ENCODE measurements at regions not wholly inside any gene's neighbourhood (a gene's known extent, or its start where the extent isn't known, plus 50 kb on each side); places are given as distances from the start of the nearest gene placed in this dataset.

DNA sequence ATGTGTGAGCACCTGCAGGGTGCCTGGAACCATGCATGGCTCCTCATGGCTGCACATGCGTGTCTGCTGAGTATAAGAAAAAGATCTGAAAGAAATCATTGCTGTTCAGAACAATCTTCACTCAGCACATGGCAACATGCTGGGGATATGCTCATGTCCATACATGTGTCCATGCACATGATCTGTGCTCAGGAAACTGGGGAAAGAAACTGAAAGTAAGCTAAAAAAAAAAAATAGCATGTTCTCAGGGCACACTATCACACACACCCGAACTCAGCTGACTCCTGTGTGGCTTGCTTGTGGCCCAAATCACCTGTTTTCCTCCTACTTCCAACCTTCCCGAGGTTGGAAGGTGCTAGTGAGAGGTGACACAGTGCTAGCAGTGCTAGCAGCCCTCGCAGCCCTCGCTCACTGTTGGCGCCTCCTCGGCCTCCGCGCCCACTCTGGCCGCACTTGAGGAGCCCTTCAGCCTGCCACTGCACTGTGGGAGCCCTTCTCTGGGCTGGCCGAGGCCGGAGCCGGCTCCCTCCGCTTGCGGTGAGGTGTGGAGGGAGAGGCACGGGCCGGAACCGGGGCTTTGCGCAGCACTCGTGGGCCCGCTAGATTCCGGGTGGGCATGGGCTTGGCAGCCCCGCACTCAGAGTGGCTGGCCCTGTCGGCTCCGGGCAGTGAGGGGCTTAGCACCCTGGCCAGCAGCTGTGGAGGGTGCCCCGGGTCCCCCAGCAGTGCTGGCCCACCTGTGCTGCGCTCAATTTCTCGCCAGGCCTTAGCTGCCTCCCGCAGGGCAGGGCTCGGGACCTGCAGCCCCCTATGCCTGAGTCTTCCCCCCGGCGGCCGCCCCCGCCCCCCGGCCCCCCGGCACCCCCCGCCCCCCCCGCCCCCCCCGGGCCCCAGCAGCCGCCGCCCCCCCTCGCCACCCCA, 76.0 kb downstream of the GADD45G start:
- TF ChIP-seq CTCF (IDR thresholded peaks at IDR 0.05; ENCODE audit: poor library complexity, severe bottlenecking) (no peak), RAD21 (conservative IDR thresholded peaks at IDR 0.05) (no peak), EZH2 (IDR thresholded peaks at IDR 0.05; ENCODE audit: borderline replicate concordance, insufficient read depth, low read length, poor library complexity, severe bottlenecking) (no peak), SMC3 (conservative IDR thresholded peaks at IDR 0.05; ENCODE audit: poor library complexity) (no peak), TAF1 (IDR thresholded peaks at IDR 0.05; ENCODE audit: low read depth) (no peak), EP300 (conservative IDR thresholded peaks at IDR 0.05; ENCODE audit: poor library complexity, severe bottlenecking) (no peak), POLR2AphosphoS5 (IDR thresholded peaks at IDR 0.05) (no peak), MXI1 (conservative IDR thresholded peaks at IDR 0.05; ENCODE audit: poor library complexity, severe bottlenecking) (no peak)
- TF ChIP-seq, protein P1, sequence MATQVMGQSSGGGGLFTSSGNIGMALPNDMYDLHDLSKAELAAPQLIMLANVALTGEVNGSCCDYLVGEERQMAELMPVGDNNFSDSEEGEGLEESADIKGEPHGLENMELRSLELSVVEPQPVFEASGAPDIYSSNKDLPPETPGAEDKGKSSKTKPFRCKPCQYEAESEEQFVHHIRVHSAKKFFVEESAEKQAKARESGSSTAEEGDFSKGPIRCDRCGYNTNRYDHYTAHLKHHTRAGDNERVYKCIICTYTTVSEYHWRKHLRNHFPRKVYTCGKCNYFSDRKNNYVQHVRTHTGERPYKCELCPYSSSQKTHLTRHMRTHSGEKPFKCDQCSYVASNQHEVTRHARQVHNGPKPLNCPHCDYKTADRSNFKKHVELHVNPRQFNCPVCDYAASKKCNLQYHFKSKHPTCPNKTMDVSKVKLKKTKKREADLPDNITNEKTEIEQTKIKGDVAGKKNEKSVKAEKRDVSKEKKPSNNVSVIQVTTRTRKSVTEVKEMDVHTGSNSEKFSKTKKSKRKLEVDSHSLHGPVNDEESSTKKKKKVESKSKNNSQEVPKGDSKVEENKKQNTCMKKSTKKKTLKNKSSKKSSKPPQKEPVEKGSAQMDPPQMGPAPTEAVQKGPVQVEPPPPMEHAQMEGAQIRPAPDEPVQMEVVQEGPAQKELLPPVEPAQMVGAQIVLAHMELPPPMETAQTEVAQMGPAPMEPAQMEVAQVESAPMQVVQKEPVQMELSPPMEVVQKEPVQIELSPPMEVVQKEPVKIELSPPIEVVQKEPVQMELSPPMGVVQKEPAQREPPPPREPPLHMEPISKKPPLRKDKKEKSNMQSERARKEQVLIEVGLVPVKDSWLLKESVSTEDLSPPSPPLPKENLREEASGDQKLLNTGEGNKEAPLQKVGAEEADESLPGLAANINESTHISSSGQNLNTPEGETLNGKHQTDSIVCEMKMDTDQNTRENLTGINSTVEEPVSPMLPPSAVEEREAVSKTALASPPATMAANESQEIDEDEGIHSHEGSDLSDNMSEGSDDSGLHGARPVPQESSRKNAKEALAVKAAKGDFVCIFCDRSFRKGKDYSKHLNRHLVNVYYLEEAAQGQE (IDR thresholded peaks at IDR 0.05; ENCODE audit: borderline replicate concordance): no peak
